ENCODE measurements at regions not wholly inside any gene's neighbourhood (a gene's known extent, or its start where the extent isn't known, plus 50 kb on each side); places are given as distances from the start of the nearest gene placed in this dataset.

GRCh38 chr10:10589540-10590303 lies 427.9 kb upstream of the CELF2 start:
- Histone ChIP-seq H3K9me3 (ENCODE audit: control insufficient read depth in 1 of 2, insufficient read depth in 1 of 2, low read length in 2 of 2) (no peaks in the 10 kb centered on the region), H3K27me3 (ENCODE audit: control insufficient read depth in 1 of 2, insufficient read depth in 2 of 2, low read length in 2 of 2) (peaks cover 5 to 6% of the 10 kb centered on the region in 2 experiments), H3K36me3 (ENCODE audit: insufficient read depth, low read length) (no peaks in the 10 kb centered on the region), H3K27ac (ENCODE audit: low read depth in 1 of 2, low read length in 2 of 2) (no peak overlapping the region), H3K4me1 (ENCODE audit: insufficient read depth, low read length) (no peaks in the 10 kb centered on the region), H3K4me3 (ENCODE audit: low read length) (no peak overlapping the region)
- H3K9me3 Mint-ChIP-seq: no peaks in the 10 kb centered on the region
- H3K27me3 Mint-ChIP-seq: peaks cover 29% of the 10 kb centered on the region
- CTCF ChIA-PET: no interaction called here
- H3K36me3 Mint-ChIP-seq (ENCODE audit: low read depth): no peaks in the 10 kb centered on the region
- no peak for ATAC-seq (ENCODE audit: poor library complexity)
- H3K4me1 Mint-ChIP-seq (ENCODE audit: low read depth): no peaks in the 10 kb centered on the region
- no peak overlapping the region for H3K27ac Mint-ChIP-seq
- TF ChIP-seq, protein P1, sequence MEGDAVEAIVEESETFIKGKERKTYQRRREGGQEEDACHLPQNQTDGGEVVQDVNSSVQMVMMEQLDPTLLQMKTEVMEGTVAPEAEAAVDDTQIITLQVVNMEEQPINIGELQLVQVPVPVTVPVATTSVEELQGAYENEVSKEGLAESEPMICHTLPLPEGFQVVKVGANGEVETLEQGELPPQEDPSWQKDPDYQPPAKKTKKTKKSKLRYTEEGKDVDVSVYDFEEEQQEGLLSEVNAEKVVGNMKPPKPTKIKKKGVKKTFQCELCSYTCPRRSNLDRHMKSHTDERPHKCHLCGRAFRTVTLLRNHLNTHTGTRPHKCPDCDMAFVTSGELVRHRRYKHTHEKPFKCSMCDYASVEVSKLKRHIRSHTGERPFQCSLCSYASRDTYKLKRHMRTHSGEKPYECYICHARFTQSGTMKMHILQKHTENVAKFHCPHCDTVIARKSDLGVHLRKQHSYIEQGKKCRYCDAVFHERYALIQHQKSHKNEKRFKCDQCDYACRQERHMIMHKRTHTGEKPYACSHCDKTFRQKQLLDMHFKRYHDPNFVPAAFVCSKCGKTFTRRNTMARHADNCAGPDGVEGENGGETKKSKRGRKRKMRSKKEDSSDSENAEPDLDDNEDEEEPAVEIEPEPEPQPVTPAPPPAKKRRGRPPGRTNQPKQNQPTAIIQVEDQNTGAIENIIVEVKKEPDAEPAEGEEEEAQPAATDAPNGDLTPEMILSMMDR (IDR thresholded peaks at IDR 0.05): no peak
- no peak overlapping the region for H3K4me3 Mint-ChIP-seq
- POLR2A ChIA-PET: no interaction called here
- DNase-seq: no peak
- intact Hi-C loops (cut with DNase I, micrococcal nuclease): no loop called here

DNA sequence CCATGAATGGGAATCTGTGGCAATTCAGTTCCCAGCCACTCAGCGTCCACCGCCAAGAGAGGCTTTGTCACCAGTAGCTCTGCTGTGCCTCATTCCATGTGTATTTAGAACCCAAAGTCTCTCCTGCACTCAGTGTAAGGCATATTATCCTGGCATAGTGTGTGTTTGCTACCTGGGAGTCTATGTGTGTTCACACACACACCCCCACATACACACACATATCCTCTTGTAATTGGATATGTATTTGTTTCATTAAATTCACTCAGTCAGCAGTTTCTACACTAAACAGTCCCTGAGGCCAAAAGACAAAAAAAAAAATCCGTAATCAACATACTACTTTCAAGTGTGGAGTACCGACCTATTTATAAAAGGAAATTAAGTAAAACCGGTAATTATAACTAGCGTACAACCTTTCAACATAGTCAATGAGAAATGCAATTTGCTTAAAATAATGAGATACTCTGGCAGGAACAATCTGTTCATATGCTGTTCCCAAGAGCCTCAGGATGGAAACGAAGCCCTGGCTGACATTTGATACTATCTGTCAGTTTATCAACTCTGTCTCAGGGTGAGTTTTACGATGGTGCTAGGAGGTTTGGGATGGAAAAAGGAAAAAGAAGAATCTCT lies 425.8 kb upstream of the CELF2 start:
- H3K4me3 ChIP-seq (ENCODE audit: low read length): no peak overlapping the region
- H3K4me1 Mint-ChIP-seq (ENCODE audit: low read depth): no peaks in the 10 kb centered on the region
- H3K27ac Mint-ChIP-seq: no peak overlapping the region
- CTCF ChIA-PET: no interaction called here
- DNase-seq (no peak), ATAC-seq (ENCODE audit: poor library complexity) (no peak)
- no peak overlapping the region for H3K4me3 Mint-ChIP-seq
- intact Hi-C loops (cut with DNase I, micrococcal nuclease): no loop called here
- no peaks in the 10 kb centered on the region for H3K36me3 ChIP-seq (ENCODE audit: insufficient read depth, low read length)
- no peaks in the 10 kb centered on the region for H3K4me1 ChIP-seq (ENCODE audit: insufficient read depth, low read length)
- H3K36me3 Mint-ChIP-seq (ENCODE audit: low read depth): no peaks in the 10 kb centered on the region
- H3K9me3 ChIP-seq (ENCODE audit: control insufficient read depth in 1 of 2, insufficient read depth in 1 of 2, low read length in 2 of 2): no peaks in the 10 kb centered on the region
- H3K27me3 ChIP-seq (ENCODE audit: control insufficient read depth in 1 of 2, insufficient read depth in 2 of 2, low read length in 2 of 2): peaks cover 5 to 6% of the 10 kb centered on the region in 2 experiments
- POLR2A ChIA-PET: no interaction called here
- no peaks in the 10 kb centered on the region for H3K9me3 Mint-ChIP-seq
- TF ChIP-seq, protein P1 (IDR thresholded peaks at IDR 0.05): no peak
- H3K27me3 Mint-ChIP-seq: peaks cover 17% of the 10 kb centered on the region
- H3K27ac ChIP-seq (ENCODE audit: low read depth in 1 of 2, low read length in 2 of 2): no peak overlapping the region

GRCh38 chr10:10596256-10596655 lies 421.4 kb upstream of the CELF2 start:
- Histone ChIP-seq H3K27ac (ENCODE audit: low read depth in 1 of 2, low read length in 2 of 2) (no peak overlapping the region), H3K4me1 (ENCODE audit: insufficient read depth, low read length) (no peaks in the 10 kb centered on the region), H3K27me3 (ENCODE audit: control insufficient read depth in 1 of 2, insufficient read depth in 2 of 2, low read length in 2 of 2) (no peaks in the 10 kb centered on the region), H3K4me3 (ENCODE audit: low read length) (no peak overlapping the region), H3K9me3 (ENCODE audit: control insufficient read depth in 1 of 2, insufficient read depth in 1 of 2, low read length in 2 of 2) (no peaks in the 10 kb centered on the region), H3K36me3 (ENCODE audit: insufficient read depth, low read length) (no peaks in the 10 kb centered on the region)
- ATAC-seq (ENCODE audit: poor library complexity) (no peak), DNase-seq (no peak)
- no peak overlapping the region for H3K4me3 Mint-ChIP-seq
- H3K4me1 Mint-ChIP-seq (ENCODE audit: low read depth): no peaks in the 10 kb centered on the region
- H3K27ac Mint-ChIP-seq: no peak overlapping the region
- no peaks in the 10 kb centered on the region for H3K9me3 Mint-ChIP-seq
- CTCF ChIA-PET: no interaction called here
- H3K27me3 Mint-ChIP-seq: peaks cover 6% of the 10 kb centered on the region
- H3K36me3 Mint-ChIP-seq (ENCODE audit: low read depth): no peaks in the 10 kb centered on the region
- POLR2A ChIA-PET: no interaction called here
- intact Hi-C loops (cut with DNase I, micrococcal nuclease): no loop called here
- TF ChIP-seq, protein P1 (IDR thresholded peaks at IDR 0.05): no peak

Measured in CD4-positive, alpha-beta T cell (primary cell).